IMR-90 (cell line): ENCODE measurements at regions not wholly inside any gene's neighbourhood (a gene's known extent, or its start where the extent isn't known, plus 50 kb on each side); places are given as distances from the start of the nearest gene placed in this dataset.

ENCODE experiments used
- ATAC-seq: fragments of 200-7000 bp; cut with Tn5 transposase; 2 replicates; pipeline ENCODE4 v1.9.1; 2020; ENCODE audit warnings: low read depth, mild to moderate bottlenecking, moderate library complexity
- BruUV-seq: library from RNA; stranded (reverse); fragments of 400-500 nt; replicated peaks from 2 replicates; lab custom pipeline; 2021; lab: Mats Ljungman, UMichigan
- CTCF ChIA-PET: fragments of 300-600 bp; formaldehyde crosslinking; extraction: SDS; loops from one replicate; lab custom pipeline; 2021; ENCODE audit warnings: antibody characterized with exemption; lab: Yijun Ruan, JAX
- POLR2A ChIA-PET: fragments of 300-600 bp; sonication (Branson Sonifier 250); formaldehyde crosslinking; loops from one replicate; lab custom pipeline; 2022; ENCODE audit warnings: antibody characterized with exemption; ENCODE audit not compliant: unreplicated experiment; lab: Charles Lee
- DNase-seq: peaks from one replicate; pipeline ENCODE4 v3.0.0; 2013
- H2AFZ ChIP-seq: replicated peaks from 2 replicates; pipeline ENCODE3; 2013; ENCODE audit warnings: low read length, mild to moderate bottlenecking; ENCODE audit not compliant: poor library complexity
- H2AK5ac ChIP-seq: 2 replicates; pipeline ENCODE4 v1.6.1; 2013; ENCODE audit warnings: low read depth, low read length, inconsistent platforms
- H2AK9ac ChIP-seq: replicated peaks from 2 replicates; pipeline ENCODE3; 2013; ENCODE audit warnings: mild to moderate bottlenecking, low read depth, low read length, moderate library complexity; ENCODE audit not compliant: poor library complexity
- H2BK120ac ChIP-seq: 2 replicates; pipeline ENCODE4 v1.6.1; 2013; ENCODE audit warnings: low read depth, low read length, inconsistent platforms
- H2BK15ac ChIP-seq: 3 replicates; pipeline ENCODE4 v1.6.1; 2013; ENCODE audit warnings: low read depth, low read length, inconsistent platforms
- H2BK20ac ChIP-seq: 2 replicates; pipeline ENCODE4 v1.6.1; 2013; ENCODE audit warnings: low read depth, mild to moderate bottlenecking, inconsistent platforms, low read length, moderate library complexity
- H2BK5ac ChIP-seq: 2 replicates; pipeline ENCODE4 v1.6.1; 2013; ENCODE audit warnings: mild to moderate bottlenecking, low read depth, low read length, inconsistent platforms; ENCODE audit not compliant: poor library complexity, severe bottlenecking
- H3K14ac ChIP-seq: replicated peaks from 2 replicates; pipeline ENCODE4 v1.6.1; 2013; ENCODE audit warnings: low read depth, low read length, inconsistent platforms
- H3K18ac ChIP-seq: 2 replicates; pipeline ENCODE4 v1.6.1; 2013; ENCODE audit warnings: low read depth, low read length, control low read depth
- H3K23ac ChIP-seq: 2 replicates; pipeline ENCODE4 v1.6.1; 2013; ENCODE audit warnings: low read depth, low read length, inconsistent platforms
- H3K27ac ChIP-seq: 2 replicates; pipeline ENCODE4 v1.5.1; 2013; ENCODE audit warnings: mild to moderate bottlenecking, control low read depth, low read length; ENCODE audit not compliant: insufficient read depth
- H3K27me3 ChIP-seq: 2 replicates; pipeline ENCODE4 v1.6.1; 2013; ENCODE audit warnings: low read length; ENCODE audit not compliant: control insufficient read depth, insufficient read depth
- H3K36me3 ChIP-seq: 2 replicates; pipeline ENCODE4 v1.6.1; 2013; ENCODE audit warnings: low read length, mixed read lengths; ENCODE audit not compliant: control insufficient read depth, insufficient read depth
- H3K4ac ChIP-seq: 2 replicates; pipeline ENCODE4 v1.6.1; 2013; ENCODE audit warnings: low read depth, low read length, inconsistent platforms
- H3K4me1 ChIP-seq: 2 replicates; pipeline ENCODE4 v1.6.1; 2013; ENCODE audit warnings: low read length, mixed read lengths; ENCODE audit not compliant: control insufficient read depth, insufficient read depth
- H3K4me2 ChIP-seq: 2 replicates; pipeline ENCODE4 v1.6.1; 2013; ENCODE audit warnings: low read depth, mild to moderate bottlenecking, control low read depth, low read length, moderate library complexity
- H3K4me3 ChIP-seq: 2 replicates; pipeline ENCODE4 v1.5.1; 2013; ENCODE audit warnings: low read depth, mild to moderate bottlenecking, control low read depth, low read length, moderate library complexity; ENCODE audit not compliant: insufficient read depth
- H3K56ac ChIP-seq: 2 replicates; pipeline ENCODE4 v1.6.1; 2013; ENCODE audit warnings: low read length, inconsistent platforms; ENCODE audit not compliant: insufficient read depth; ENCODE audit errors: extremely low read depth
- H3K79me1 ChIP-seq, 2 experiments: 2 replicates each; pipeline ENCODE4 v1.6.1; 2013; ENCODE audit warnings: low read length in 2 of 2, inconsistent platforms in 1 of 2, low read depth in 1 of 2
- H3K9ac ChIP-seq: 2 replicates; pipeline ENCODE4 v1.6.1; 2013; ENCODE audit warnings: low read depth, low read length, control low read depth
- H3K9me1 ChIP-seq: 2 replicates; pipeline ENCODE4 v1.6.1; 2013; ENCODE audit warnings: low read length, inconsistent platforms; ENCODE audit not compliant: insufficient read depth
- H3K9me3 ChIP-seq: 2 replicates; pipeline ENCODE4 v1.6.1; 2013; ENCODE audit warnings: low read length; ENCODE audit not compliant: control insufficient read depth, insufficient read depth
- H4K20me1 ChIP-seq: 2 replicates; pipeline ENCODE4 v1.6.1; 2013; ENCODE audit warnings: low read length, inconsistent platforms; ENCODE audit not compliant: insufficient read depth
- H4K5ac ChIP-seq: 2 replicates; pipeline ENCODE4 v1.6.1; 2013; ENCODE audit warnings: mild to moderate bottlenecking, low read depth, low read length, control low read depth
- H4K8ac ChIP-seq, 2 experiments: 2 replicates each; pipeline ENCODE4 v1.6.1; 2013; ENCODE audit warnings: low read depth in 2 of 2, low read length in 2 of 2, control low read depth in 1 of 2, inconsistent platforms in 1 of 2
- H4K91ac ChIP-seq: 2 replicates; pipeline ENCODE4 v1.6.1; 2013; ENCODE audit warnings: low read depth, low read length, inconsistent platforms; ENCODE audit not compliant: insufficient read depth
- BHLHE40 ChIP-seq: fragments of 150-350 bp; IDR thresholded peaks from 2 replicates; pipeline ENCODE4 v1.6.1; 2016; ENCODE audit warnings: mild to moderate bottlenecking, low read depth, low read length
- CEBPB ChIP-seq: IDR thresholded peaks from 2 replicates; pipeline ENCODE4 v1.6.1; 2012; ENCODE audit warnings: low read depth, low read length, improper control_type of control experiment
- CHD1 ChIP-seq: IDR thresholded peaks from 2 replicates; pipeline ENCODE4 v1.6.1; 2012; ENCODE audit warnings: low read depth, low read length, improper control_type of control experiment
- FOS ChIP-seq: fragments of 150-350 bp; IDR thresholded peaks from 2 replicates; pipeline ENCODE4 v1.6.1; 2016; ENCODE audit warnings: low read depth, low read length
- MAZ ChIP-seq: IDR thresholded peaks from 2 replicates; pipeline ENCODE4 v1.6.1; 2012; ENCODE audit warnings: low read depth, mild to moderate bottlenecking, low read length, improper control_type of control experiment, moderate library complexity, borderline replicate concordance
- MXI1 ChIP-seq: IDR thresholded peaks from 2 replicates; pipeline ENCODE4 v1.6.1; 2012; ENCODE audit warnings: low read depth, mild to moderate bottlenecking, low read length, moderate library complexity, borderline replicate concordance
- NFE2L2 ChIP-seq: fragments of 150-350 bp; IDR thresholded peaks from 2 replicates; pipeline ENCODE4 v1.6.1; 2016; ENCODE audit warnings: low read depth, mild to moderate bottlenecking, low read length
- POLR2A ChIP-seq: IDR thresholded peaks from 2 replicates; pipeline ENCODE4 v1.6.1; 2012; ENCODE audit warnings: mild to moderate bottlenecking, low read depth, low read length
- RAD21 ChIP-seq: IDR thresholded peaks from 2 replicates; pipeline ENCODE4 v1.6.1; 2012; ENCODE audit warnings: low read length, improper control_type of control experiment
- RCOR1 ChIP-seq: IDR thresholded peaks from 2 replicates; pipeline ENCODE4 v1.6.1; 2012; ENCODE audit warnings: mild to moderate bottlenecking, low read length, improper control_type of control experiment; ENCODE audit not compliant: insufficient replicate concordance
- RFX5 ChIP-seq: IDR thresholded peaks from 2 replicates; pipeline ENCODE4 v1.8.0; 2012; ENCODE audit warnings: low read depth, mild to moderate bottlenecking, low read length, moderate library complexity
- SMC3 ChIP-seq: fragments of 150-350 bp; IDR thresholded peaks from 2 replicates; pipeline ENCODE4 v1.6.1; 2016; ENCODE audit warnings: low read depth, mild to moderate bottlenecking, antibody characterized with exemption, low read length, moderate library complexity
- WGBS, 2 experiments: methylation state at CpG; one replicate each; pipeline versions ENCODE4 v1.1.5 to v1.1.7; 2013; ENCODE audit warnings: missing lambda C conversion rate in 2 of 2; ENCODE audit not compliant: insufficient read length in 1 of 2; ENCODE audit errors: extremely low coverage in 2 of 2; 5-methylcytosine and 5-hydroxymethylcytosine counted together
- dilution Hi-C: fragments of 300-500 bp; cut with HindIII; formaldehyde crosslinking; loops from one replicate; pipeline ENCODE4 v1.14.3; 2018; ENCODE audit warnings: low sequenced_read_pairs; ENCODE audit not compliant: unreplicated experiment
- in situ Hi-C: fragments of 300-500 bp; cut with MboI; formaldehyde crosslinking; loops from 3 replicates; pipeline ENCODE4 v1.14.3; 2019; ENCODE audit warnings: low sequenced_read_pairs, inconsistent platforms, mixed read lengths
- intact Hi-C: fragments of 100-400 bp; cut with micrococcal nuclease; formaldehyde crosslinking; loops from 2 replicates; pipeline ENCODE4 v1.10.0; 2022
- TF ChIP-seq, protein P1 (sequence below): conservative IDR thresholded peaks from 2 replicates; pipeline ENCODE4 v1.5.1; 2012; ENCODE audit warnings: mild to moderate bottlenecking, low read depth, low read length, improper control_type of control experiment
- TF ChIP-seq, protein P2 (sequence below): fragments of 150-350 bp; IDR thresholded peaks from 2 replicates; pipeline ENCODE4 v1.6.1; 2017; ENCODE audit warnings: mild to moderate bottlenecking, antibody characterized with exemption, low read length, low read depth
- TF ChIP-seq, protein P3 (sequence below): fragments of 150-350 bp; IDR thresholded peaks from 2 replicates; pipeline ENCODE4 v1.6.1; 2016; ENCODE audit warnings: low read depth, mild to moderate bottlenecking, low read length, moderate library complexity, borderline replicate concordance

DNA sequence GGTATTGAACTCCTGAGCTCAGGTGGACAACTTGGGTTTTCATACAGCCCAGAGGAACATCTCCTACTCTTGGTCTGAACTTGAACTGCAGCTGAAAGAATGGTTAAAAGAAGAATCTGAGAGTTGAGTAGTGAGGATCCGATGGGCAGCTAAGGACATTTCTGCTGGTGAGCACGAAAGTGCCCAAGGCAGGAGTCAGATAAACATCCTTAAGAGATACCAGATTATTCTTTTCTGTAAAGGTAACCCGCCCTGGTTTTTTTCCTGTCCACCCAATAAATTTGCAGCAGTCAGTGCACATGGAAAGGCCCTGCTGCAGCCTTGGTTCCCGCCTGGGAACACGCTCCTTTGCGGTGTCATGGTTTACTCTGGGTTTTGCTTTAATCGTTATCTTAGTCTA, 78.4 kb upstream of the ARHGEF7 start:
- dilution Hi-C loops (no loop called here), in situ Hi-C loops (no loop called here), intact Hi-C loops (no loop called here)
- no peak overlapping the region for H3K23ac ChIP-seq
- H3K36me3 ChIP-seq, result no peaks in the 10 kb centered on the region
- H3K4ac ChIP-seq, result no peak overlapping the region
- no peak overlapping the region for H3K14ac ChIP-seq
- H3K79me1 ChIP-seq, result no peaks in the 10 kb centered on the region
- no peak for DNase-seq
- ChIA-PET POLR2A (no interaction called here), CTCF (interaction anchor here (0.6 to 1.0 kb wide), 2 partner anchors 10 to 427 kb away, joined by 3 to 4 read pairs; no protein-coding TSS in a partner anchor)
- H2AK5ac ChIP-seq, result no peak overlapping the region
- H4K20me1 ChIP-seq, result no peaks in the 10 kb centered on the region
- ATAC-seq, result no peak
- no peak overlapping the region for H3K4me3 ChIP-seq
- no peak overlapping the region for H4K91ac ChIP-seq
- no peak overlapping the region for H3K4me2 ChIP-seq
- H3K18ac ChIP-seq, result no peak overlapping the region
- no peak overlapping the region for H4K5ac ChIP-seq
- no peak overlapping the region for H2AK9ac ChIP-seq
- H3K27me3 ChIP-seq, result peaks cover 12% of the 10 kb centered on the region
- no peak overlapping the region for H3K56ac ChIP-seq
- no peak overlapping the region for H2AFZ ChIP-seq
- H3K9me1 ChIP-seq, result peaks cover 7% of the 10 kb centered on the region; the same call in 1 of the 2 replicates
- H4K8ac ChIP-seq, result no peak overlapping the region
- H3K4me1 ChIP-seq, result peaks cover 5% of the 10 kb centered on the region
- H2BK15ac ChIP-seq, result no peak overlapping the region
- H3K27ac ChIP-seq, result no peak overlapping the region
- H2BK5ac ChIP-seq, result no peak overlapping the region
- H3K9ac ChIP-seq, result no peak overlapping the region
- H3K9me3 ChIP-seq, result no peaks in the 10 kb centered on the region
- 89% methylated on average over 3 of the region's 7 CpGs; no CpG with 5 or more reads in 1 of the 2 experiments for WGBS, 2 experiments
- TF ChIP-seq MXI1 (no peak), RFX5 (no peak), RCOR1 (no peak), CEBPB (no peak), FOS (no peak), SMC3 (no peak), CHD1 (no peak), RAD21 (no peak), POLR2A (no peak), NFE2L2 (no peak), BHLHE40 (no peak), MAZ (no peak)
- TF ChIP-seq, protein P1, sequence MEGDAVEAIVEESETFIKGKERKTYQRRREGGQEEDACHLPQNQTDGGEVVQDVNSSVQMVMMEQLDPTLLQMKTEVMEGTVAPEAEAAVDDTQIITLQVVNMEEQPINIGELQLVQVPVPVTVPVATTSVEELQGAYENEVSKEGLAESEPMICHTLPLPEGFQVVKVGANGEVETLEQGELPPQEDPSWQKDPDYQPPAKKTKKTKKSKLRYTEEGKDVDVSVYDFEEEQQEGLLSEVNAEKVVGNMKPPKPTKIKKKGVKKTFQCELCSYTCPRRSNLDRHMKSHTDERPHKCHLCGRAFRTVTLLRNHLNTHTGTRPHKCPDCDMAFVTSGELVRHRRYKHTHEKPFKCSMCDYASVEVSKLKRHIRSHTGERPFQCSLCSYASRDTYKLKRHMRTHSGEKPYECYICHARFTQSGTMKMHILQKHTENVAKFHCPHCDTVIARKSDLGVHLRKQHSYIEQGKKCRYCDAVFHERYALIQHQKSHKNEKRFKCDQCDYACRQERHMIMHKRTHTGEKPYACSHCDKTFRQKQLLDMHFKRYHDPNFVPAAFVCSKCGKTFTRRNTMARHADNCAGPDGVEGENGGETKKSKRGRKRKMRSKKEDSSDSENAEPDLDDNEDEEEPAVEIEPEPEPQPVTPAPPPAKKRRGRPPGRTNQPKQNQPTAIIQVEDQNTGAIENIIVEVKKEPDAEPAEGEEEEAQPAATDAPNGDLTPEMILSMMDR, result no peak
- TF ChIP-seq, protein P2, sequence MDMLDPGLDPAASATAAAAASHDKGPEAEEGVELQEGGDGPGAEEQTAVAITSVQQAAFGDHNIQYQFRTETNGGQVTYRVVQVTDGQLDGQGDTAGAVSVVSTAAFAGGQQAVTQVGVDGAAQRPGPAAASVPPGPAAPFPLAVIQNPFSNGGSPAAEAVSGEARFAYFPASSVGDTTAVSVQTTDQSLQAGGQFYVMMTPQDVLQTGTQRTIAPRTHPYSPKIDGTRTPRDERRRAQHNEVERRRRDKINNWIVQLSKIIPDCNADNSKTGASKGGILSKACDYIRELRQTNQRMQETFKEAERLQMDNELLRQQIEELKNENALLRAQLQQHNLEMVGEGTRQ, result no peak
- TF ChIP-seq, protein P3, sequence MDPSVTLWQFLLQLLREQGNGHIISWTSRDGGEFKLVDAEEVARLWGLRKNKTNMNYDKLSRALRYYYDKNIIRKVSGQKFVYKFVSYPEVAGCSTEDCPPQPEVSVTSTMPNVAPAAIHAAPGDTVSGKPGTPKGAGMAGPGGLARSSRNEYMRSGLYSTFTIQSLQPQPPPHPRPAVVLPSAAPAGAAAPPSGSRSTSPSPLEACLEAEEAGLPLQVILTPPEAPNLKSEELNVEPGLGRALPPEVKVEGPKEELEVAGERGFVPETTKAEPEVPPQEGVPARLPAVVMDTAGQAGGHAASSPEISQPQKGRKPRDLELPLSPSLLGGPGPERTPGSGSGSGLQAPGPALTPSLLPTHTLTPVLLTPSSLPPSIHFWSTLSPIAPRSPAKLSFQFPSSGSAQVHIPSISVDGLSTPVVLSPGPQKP, result no peak
- no TSS peak for BruUV-seq
- no peak overlapping the region for H2BK120ac ChIP-seq
- H2BK20ac ChIP-seq, result no peak overlapping the region
